Peyer's patch (tissue), 4 donors: ENCODE measurements at regions not wholly inside any gene's neighbourhood (a gene's known extent, or its start where the extent isn't known, plus 50 kb on each side); places are given as distances from the start of the nearest gene placed in this dataset.

Source experiments
- POLR2A ChIP-seq, 2 donors: fragments of 450-650 bp; IDR thresholded peaks; one replicate each; pipeline ENCODE4 v1.5.1; 2017; ENCODE audit warnings: antibody characterized with exemption in 2 of 2, mild to moderate bottlenecking in 2 of 2, moderate library complexity in 2 of 2
- TF ChIP-seq, protein P1 (sequence below), 6 experiments: fragments of 450-650 bp in 4 of 6; fragments of 200-600 bp in 2 of 6; sonication (generic) in 1 of 6; IDR thresholded peaks; one replicate each; pipeline ENCODE4 v1.5.1; 2017 to 2019; ENCODE audit warnings: antibody characterized with exemption in 6 of 6, mild to moderate bottlenecking in 3 of 6, moderate library complexity in 1 of 6

DNA sequence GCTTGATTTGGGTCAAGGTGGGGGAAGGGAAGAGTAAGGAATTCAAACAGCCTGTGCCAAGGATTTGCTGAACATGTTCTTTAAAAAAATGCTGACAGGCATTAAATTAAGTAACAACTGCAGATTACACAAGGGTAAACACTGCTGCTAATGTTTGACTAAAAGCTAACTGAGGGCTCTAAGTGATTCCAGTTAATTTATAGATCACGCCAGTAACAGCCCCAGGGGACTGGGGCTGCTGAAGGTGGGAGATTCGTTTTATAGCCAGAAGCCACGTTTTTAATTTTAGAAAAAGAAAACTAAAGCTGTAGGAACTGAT lies 321.7 kb downstream of the DLEU7 start:
- TF ChIP-seq POLR2A (IDR thresholded peaks at IDR 0.05): no peak
- TF ChIP-seq, protein P1, sequence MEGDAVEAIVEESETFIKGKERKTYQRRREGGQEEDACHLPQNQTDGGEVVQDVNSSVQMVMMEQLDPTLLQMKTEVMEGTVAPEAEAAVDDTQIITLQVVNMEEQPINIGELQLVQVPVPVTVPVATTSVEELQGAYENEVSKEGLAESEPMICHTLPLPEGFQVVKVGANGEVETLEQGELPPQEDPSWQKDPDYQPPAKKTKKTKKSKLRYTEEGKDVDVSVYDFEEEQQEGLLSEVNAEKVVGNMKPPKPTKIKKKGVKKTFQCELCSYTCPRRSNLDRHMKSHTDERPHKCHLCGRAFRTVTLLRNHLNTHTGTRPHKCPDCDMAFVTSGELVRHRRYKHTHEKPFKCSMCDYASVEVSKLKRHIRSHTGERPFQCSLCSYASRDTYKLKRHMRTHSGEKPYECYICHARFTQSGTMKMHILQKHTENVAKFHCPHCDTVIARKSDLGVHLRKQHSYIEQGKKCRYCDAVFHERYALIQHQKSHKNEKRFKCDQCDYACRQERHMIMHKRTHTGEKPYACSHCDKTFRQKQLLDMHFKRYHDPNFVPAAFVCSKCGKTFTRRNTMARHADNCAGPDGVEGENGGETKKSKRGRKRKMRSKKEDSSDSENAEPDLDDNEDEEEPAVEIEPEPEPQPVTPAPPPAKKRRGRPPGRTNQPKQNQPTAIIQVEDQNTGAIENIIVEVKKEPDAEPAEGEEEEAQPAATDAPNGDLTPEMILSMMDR (IDR thresholded peaks at IDR 0.05): no peak
